Dendritic cell treated with granulocyte-macrophage colony-stimulating factor and Interleukin-4, amounts not matched to agents 40 ng/mL and 50 ng/mL, for 4 days (primary cell): ENCODE measurements at regions not wholly inside any gene's neighbourhood (a gene's known extent, or its start where the extent isn't known, plus 50 kb on each side); places are given as distances from the start of the nearest gene placed in this dataset.

Experiments
- H3K27ac Mint-ChIP-seq: one replicate; pipeline ENCODE4 v1.8.0; 2022; ENCODE audit warnings: mild to moderate bottlenecking, mixed read lengths
- H3K27me3 Mint-ChIP-seq: one replicate; pipeline ENCODE4 v1.8.0; 2022; ENCODE audit warnings: mild to moderate bottlenecking, mixed read lengths
- H3K36me3 Mint-ChIP-seq: one replicate; pipeline ENCODE4 v1.8.0; 2022; ENCODE audit warnings: low read depth, mixed read lengths
- H3K4me1 Mint-ChIP-seq: one replicate; pipeline ENCODE4 v1.8.0; 2022; ENCODE audit warnings: low read depth, mixed read lengths
- H3K4me3 Mint-ChIP-seq: one replicate; pipeline ENCODE4 v1.8.0; 2022; ENCODE audit warnings: mild to moderate bottlenecking, moderate library complexity, mixed read lengths
- H3K9me3 Mint-ChIP-seq: one replicate; pipeline ENCODE4 v1.8.0; 2022; ENCODE audit warnings: mixed read lengths
- intact Hi-C: fragments of 100-400 bp; cut with micrococcal nuclease; formaldehyde crosslinking; loops from one replicate; pipeline ENCODE4 v1.15.0; 2022

DNA sequence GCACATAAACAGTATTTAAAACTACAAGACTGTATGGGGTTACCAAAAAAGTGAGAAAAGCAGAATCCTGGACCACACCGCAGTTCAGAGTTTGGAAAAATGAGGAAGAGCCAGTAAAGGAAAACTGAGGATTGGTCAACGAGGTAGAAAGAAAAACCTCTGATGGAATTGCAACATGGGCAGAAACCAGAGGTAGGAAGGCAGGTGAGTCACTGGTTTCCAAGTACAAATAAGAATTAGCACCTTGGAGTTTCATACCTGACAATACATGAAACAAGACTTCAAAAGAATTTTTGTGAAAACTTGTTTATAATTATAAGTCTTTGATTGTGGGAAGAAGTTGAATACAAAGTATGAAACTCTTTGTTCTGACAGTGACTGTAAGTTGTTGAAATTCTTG, 533.7 kb upstream of the DAB1 start:
- Mint-ChIP-seq H3K9me3 (no peaks in the 10 kb centered on the region), H3K27ac (no peak overlapping the region), H3K27me3 (no peaks in the 10 kb centered on the region), H3K4me3 (no peak overlapping the region), H3K36me3 (no peaks in the 10 kb centered on the region), H3K4me1 (no peaks in the 10 kb centered on the region)
- intact Hi-C loops: no loop called here

DNA sequence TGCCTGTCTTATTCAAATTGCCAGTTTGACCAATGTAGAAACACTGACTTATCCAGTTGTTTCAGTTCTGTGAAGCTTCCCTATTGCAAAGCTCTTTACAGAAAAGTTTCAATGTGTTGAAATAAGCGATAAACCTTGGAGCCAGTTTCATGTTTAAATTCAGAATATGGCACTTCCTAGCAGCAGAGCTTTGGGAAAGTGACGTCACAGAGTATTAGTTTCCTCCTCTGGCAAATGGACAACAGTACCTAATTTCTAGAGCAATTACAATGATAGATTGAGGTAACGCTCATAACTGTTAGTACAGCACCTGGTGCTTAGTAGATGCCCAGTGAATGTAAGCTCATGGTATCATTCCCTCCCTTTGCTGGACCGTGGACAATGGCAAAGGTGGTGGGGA, 527.5 kb upstream of the DAB1 start:
- no peaks in the 10 kb centered on the region for H3K9me3 Mint-ChIP-seq
- no peak overlapping the region for H3K27ac Mint-ChIP-seq
- intact Hi-C loops: no loop called here
- H3K36me3 Mint-ChIP-seq: no peaks in the 10 kb centered on the region
- no peak overlapping the region for H3K4me3 Mint-ChIP-seq
- no peaks in the 10 kb centered on the region for H3K27me3 Mint-ChIP-seq
- H3K4me1 Mint-ChIP-seq: no peaks in the 10 kb centered on the region

DNA sequence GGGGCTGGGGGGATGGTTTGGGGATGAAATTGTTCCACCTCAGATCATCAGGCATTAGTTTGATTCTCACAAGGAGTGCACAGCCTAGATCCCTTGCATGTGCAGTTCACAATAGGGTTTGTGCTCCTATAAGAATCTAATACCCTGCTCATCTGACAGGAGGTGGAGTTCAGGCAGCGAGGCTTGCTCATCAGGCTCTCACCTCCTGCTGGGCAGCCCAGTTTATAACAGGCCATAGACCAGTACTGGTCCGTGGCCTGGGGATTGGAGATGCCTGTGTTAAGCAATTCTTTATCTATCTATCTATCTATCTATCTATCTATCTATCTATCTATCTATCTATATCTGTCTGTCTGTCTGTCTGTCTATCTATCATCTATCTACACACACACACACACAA, 525.3 kb upstream of the DAB1 start:
- Mint-ChIP-seq H3K27ac (no peak overlapping the region), H3K9me3 (no peaks in the 10 kb centered on the region), H3K27me3 (no peaks in the 10 kb centered on the region), H3K4me1 (no peaks in the 10 kb centered on the region), H3K36me3 (no peaks in the 10 kb centered on the region), H3K4me3 (no peak overlapping the region)
- intact Hi-C loops: no loop called here

DNA sequence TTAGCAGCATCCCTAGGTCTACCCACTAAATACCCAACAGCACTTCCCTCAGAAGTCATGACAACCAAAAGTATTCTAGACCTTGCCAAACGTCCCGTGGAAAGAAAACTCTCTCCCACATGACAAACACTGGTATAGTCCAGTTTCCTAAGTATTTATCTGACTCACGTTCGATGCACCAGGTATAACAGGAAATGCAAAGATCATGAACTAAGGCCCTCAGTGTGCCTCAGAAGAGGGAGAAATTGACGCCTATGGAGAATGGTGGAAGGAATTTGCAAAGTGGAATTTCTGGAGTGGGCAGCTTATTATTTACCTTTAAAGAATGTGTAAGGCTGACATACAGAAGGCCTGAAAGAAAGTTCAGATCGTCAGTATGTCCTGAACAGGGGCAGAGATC, 523.6 kb upstream of the DAB1 start:
- Mint-ChIP-seq H3K4me1 (no peaks in the 10 kb centered on the region), H3K36me3 (no peaks in the 10 kb centered on the region), H3K9me3 (no peaks in the 10 kb centered on the region), H3K4me3 (no peak overlapping the region), H3K27me3 (no peaks in the 10 kb centered on the region), H3K27ac (no peak overlapping the region)
- intact Hi-C loops: no loop called here

GRCh38 chr1:57945045-57945444, 521.2 kb upstream of the DAB1 start:
- no peak overlapping the region for H3K27ac Mint-ChIP-seq
- no peaks in the 10 kb centered on the region for H3K4me1 Mint-ChIP-seq
- no peaks in the 10 kb centered on the region for H3K9me3 Mint-ChIP-seq
- intact Hi-C loops: no loop called here
- no peaks in the 10 kb centered on the region for H3K36me3 Mint-ChIP-seq
- H3K4me3 Mint-ChIP-seq: no peak overlapping the region
- H3K27me3 Mint-ChIP-seq: no peaks in the 10 kb centered on the region

GRCh38 chr1:57943365-57943764, 519.5 kb upstream of the DAB1 start:
- intact Hi-C loops: no loop called here
- Mint-ChIP-seq H3K4me3 (no peak overlapping the region), H3K27ac (no peak overlapping the region), H3K4me1 (no peaks in the 10 kb centered on the region), H3K36me3 (no peaks in the 10 kb centered on the region), H3K27me3 (no peaks in the 10 kb centered on the region), H3K9me3 (peaks cover 14% of the 10 kb centered on the region)

DNA sequence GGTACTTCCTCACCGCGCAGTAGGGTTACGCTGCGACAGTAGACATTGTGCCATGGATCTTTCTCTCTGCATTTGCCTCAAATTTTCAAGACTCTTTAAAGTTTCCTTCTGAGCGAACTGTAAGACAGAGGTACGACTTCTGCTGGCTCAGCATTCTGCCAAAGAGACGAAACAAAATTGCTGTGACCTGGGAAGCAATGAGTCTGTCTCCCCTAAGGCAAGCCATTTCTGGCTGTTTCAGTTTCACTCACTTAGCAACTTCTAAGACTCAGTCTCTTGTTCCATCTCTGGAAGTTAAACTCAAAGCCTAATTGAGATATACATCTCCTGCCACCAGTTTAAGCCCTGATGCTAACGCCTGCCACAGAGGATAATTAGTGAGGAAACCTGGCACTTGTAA, 510.9 kb upstream of the DAB1 start:
- intact Hi-C loops: no loop called here
- no peak overlapping the region for H3K27ac Mint-ChIP-seq
- H3K4me1 Mint-ChIP-seq: no peaks in the 10 kb centered on the region
- peaks cover 14% of the 10 kb centered on the region for H3K9me3 Mint-ChIP-seq
- no peaks in the 10 kb centered on the region for H3K27me3 Mint-ChIP-seq
- H3K4me3 Mint-ChIP-seq: no peak overlapping the region
- H3K36me3 Mint-ChIP-seq: no peaks in the 10 kb centered on the region

- Mint-ChIP-seq H3K4me1 (no peaks in the 10 kb centered on the region), H3K27ac (no peak overlapping the region), H3K9me3 (no peaks in the 10 kb centered on the region), H3K4me3 (no peak overlapping the region), H3K27me3 (no peaks in the 10 kb centered on the region), H3K36me3 (no peaks in the 10 kb centered on the region)
- intact Hi-C loops: no loop called here
Measured at GRCh38 chr1:57927003-57927402, 503.1 kb upstream of the DAB1 start.

GRCh38 chr1:57926025-57926552, 502.2 kb upstream of the DAB1 start:
- Mint-ChIP-seq H3K9me3 (no peaks in the 10 kb centered on the region), H3K36me3 (no peaks in the 10 kb centered on the region), H3K27ac (no peak overlapping the region), H3K4me1 (no peaks in the 10 kb centered on the region), H3K27me3 (no peaks in the 10 kb centered on the region), H3K4me3 (no peak overlapping the region)
- intact Hi-C loops: no loop called here

DNA sequence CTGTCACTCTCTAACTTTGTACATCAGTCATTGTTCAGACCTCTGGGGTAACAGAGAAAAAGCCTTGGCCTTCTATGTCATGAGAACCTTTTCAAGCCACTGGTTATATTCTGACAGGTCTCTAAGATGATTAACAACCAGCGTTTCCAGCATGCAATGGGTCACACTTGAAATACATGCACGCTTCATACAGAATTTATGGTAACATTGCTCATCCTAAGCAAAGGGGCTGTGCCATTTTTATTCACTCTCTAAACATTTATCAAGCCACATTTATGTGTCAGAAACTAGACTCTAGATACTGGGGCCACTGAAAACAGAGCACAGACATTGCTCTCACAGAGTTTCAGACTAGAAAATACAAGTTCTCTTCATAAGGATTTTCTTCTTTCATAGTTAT, 501.4 kb upstream of the DAB1 start:
- Mint-ChIP-seq H3K4me3 (no peak overlapping the region), H3K9me3 (no peaks in the 10 kb centered on the region), H3K27ac (no peak overlapping the region), H3K27me3 (no peaks in the 10 kb centered on the region), H3K36me3 (no peaks in the 10 kb centered on the region), H3K4me1 (no peaks in the 10 kb centered on the region)
- intact Hi-C loops: no loop called here

- H3K27me3 Mint-ChIP-seq: no peaks in the 10 kb centered on the region
- peaks cover 7% of the 10 kb centered on the region for H3K9me3 Mint-ChIP-seq
- H3K27ac Mint-ChIP-seq: no peak overlapping the region
- no peak overlapping the region for H3K4me3 Mint-ChIP-seq
- no peaks in the 10 kb centered on the region for H3K4me1 Mint-ChIP-seq
- intact Hi-C loops: no loop called here
- no peaks in the 10 kb centered on the region for H3K36me3 Mint-ChIP-seq
Measured at GRCh38 chr1:57922130-57922529, 498.3 kb upstream of the DAB1 start.

GRCh38 chr1:57916041-57916440, 492.2 kb upstream of the DAB1 start:
- no peaks in the 10 kb centered on the region for H3K36me3 Mint-ChIP-seq

DNA sequence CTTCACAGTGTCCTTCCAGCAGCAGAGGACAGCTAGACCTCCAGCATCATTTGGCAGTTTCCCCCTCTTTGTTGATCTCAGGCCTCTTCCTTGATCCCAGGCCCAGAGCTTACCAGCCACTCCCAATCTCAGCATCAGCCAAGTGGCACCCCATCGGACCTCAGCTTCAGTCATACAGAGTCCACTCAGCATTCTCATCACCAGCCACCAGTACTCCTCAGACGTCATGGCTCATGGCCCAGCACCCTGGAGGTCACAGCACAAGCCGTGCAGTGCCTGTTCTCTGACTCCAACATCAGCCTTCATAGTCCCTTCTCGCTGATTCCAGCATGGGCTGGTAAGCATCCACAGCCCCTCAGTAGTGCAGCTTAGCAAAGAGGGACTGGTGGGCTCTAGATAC, 487.6 kb upstream of the DAB1 start:
- Mint-ChIP-seq H3K27ac (no peak overlapping the region), H3K36me3 (no peaks in the 10 kb centered on the region), H3K4me1 (no peaks in the 10 kb centered on the region), H3K27me3 (no peaks in the 10 kb centered on the region), H3K9me3 (peaks cover 9% of the 10 kb centered on the region), H3K4me3 (no peak overlapping the region)
- intact Hi-C loops: no loop called here

More at GRCh38 chr1:57916041-57916440, 492.2 kb upstream of the DAB1 start:
- Mint-ChIP-seq H3K27ac (no peak overlapping the region), H3K4me1 (no peaks in the 10 kb centered on the region), H3K27me3 (no peaks in the 10 kb centered on the region), H3K4me3 (no peak overlapping the region), H3K9me3 (peaks cover 15% of the 10 kb centered on the region)
- intact Hi-C loops: no loop called here

GRCh38 chr1:57910782-57911181, 486.9 kb upstream of the DAB1 start:
- H3K36me3 Mint-ChIP-seq: no peaks in the 10 kb centered on the region
- intact Hi-C loops: no loop called here
- H3K4me1 Mint-ChIP-seq: no peaks in the 10 kb centered on the region
- H3K27me3 Mint-ChIP-seq: no peaks in the 10 kb centered on the region
- H3K27ac Mint-ChIP-seq: no peak overlapping the region
- H3K4me3 Mint-ChIP-seq: no peak overlapping the region
- peaks cover 9% of the 10 kb centered on the region for H3K9me3 Mint-ChIP-seq

DNA sequence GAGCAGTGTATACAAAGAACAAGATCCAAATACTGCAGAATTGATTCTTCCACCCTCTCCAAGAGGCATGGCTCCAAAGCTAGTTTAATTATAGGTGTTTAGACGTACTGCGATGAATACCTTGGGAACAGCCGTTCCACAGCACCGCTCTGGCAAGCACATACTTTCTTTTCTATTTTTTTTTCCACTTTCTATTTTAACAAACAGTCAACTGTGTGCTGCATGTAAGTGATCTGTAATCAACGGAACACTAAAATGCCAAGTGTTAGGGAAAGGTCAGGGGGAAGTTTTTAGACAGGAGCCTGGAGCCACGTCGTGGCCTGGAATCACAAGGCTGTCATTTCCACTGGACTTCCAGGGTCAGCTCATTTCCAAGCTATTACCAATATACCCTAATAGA, 486.4 kb upstream of the DAB1 start:
- Mint-ChIP-seq H3K27me3 (no peaks in the 10 kb centered on the region), H3K9me3 (peaks cover 9% of the 10 kb centered on the region), H3K36me3 (no peaks in the 10 kb centered on the region), H3K4me3 (no peak overlapping the region), H3K27ac (no peak overlapping the region), H3K4me1 (no peaks in the 10 kb centered on the region)
- intact Hi-C loops: no loop called here
